22Rv1 (cell line): ENCODE measurements at regions not wholly inside any gene's neighbourhood (a gene's known extent, or its start where the extent isn't known, plus 50 kb on each side); places are given as distances from the start of the nearest gene placed in this dataset.
A peak's percentile ranks its signal among the peaks of the same experiment; 100 is the strongest.

ENCODE experiments used
- H3K27ac ChIP-seq: fragments of 450-650 bp; 2 replicates; pipeline ENCODE4 v1.5.1; 2017
- ZFX ChIP-seq: fragments of 450-650 bp; IDR thresholded peaks from 2 replicates; pipeline ENCODE4 v1.6.1; 2017; ENCODE audit warnings: antibody characterized with exemption, borderline replicate concordance
- TF ChIP-seq, protein P1 (sequence below): fragments of 450-650 bp; IDR thresholded peaks from 2 replicates; pipeline ENCODE4 v1.5.1; 2017; ENCODE audit warnings: mild to moderate bottlenecking

DNA sequence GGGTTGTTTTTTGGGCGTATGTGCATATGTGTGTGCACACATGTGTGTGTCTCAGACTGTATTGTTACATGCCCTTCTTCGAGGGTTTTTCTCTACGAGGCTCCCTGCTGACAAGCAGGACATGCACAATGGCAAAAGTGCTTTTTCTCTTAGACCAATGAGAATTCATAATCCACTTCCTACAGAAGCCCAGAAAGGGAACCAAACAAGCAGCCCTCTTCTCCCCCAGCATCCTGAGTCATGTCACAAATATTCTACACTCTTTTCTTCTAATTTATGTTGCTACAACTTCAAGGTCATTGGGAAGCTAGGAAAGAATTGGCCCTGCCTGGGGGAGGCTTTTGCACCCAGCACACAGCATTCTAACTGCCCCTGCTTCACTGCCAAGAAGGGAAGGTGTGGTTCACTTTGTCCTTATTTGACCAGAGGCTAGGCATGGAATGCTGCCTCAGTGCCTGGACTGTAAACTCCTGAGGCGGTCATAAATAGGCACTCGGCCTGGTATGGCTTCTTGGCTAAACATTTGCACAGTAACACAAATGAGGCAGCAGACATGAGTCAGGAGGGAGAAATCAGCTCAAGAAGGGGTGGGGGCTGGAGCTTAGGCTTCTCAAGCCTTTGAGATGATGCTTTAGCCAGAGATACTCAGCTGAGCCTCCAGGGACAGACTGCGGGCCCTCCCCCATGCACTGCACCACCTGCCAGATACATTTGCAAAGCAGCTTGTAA is 92.7 kb upstream of the KLF7 start:
- TF ChIP-seq ZFX = no peak
- TF ChIP-seq, protein P1, sequence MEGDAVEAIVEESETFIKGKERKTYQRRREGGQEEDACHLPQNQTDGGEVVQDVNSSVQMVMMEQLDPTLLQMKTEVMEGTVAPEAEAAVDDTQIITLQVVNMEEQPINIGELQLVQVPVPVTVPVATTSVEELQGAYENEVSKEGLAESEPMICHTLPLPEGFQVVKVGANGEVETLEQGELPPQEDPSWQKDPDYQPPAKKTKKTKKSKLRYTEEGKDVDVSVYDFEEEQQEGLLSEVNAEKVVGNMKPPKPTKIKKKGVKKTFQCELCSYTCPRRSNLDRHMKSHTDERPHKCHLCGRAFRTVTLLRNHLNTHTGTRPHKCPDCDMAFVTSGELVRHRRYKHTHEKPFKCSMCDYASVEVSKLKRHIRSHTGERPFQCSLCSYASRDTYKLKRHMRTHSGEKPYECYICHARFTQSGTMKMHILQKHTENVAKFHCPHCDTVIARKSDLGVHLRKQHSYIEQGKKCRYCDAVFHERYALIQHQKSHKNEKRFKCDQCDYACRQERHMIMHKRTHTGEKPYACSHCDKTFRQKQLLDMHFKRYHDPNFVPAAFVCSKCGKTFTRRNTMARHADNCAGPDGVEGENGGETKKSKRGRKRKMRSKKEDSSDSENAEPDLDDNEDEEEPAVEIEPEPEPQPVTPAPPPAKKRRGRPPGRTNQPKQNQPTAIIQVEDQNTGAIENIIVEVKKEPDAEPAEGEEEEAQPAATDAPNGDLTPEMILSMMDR = 0 out of 2 replicates have a peak, but pooled peaks have one; percentile 4
- peak overlapping the region; percentile 91 for H3K27ac ChIP-seq

- TF ChIP-seq ZFX = no peak
- TF ChIP-seq, protein P1 = no peak
- H3K27ac ChIP-seq = peak overlapping the region; percentile 91
Observed at GRCh38 chr2:207260021-207260420, 94.3 kb upstream of the KLF7 start.

DNA sequence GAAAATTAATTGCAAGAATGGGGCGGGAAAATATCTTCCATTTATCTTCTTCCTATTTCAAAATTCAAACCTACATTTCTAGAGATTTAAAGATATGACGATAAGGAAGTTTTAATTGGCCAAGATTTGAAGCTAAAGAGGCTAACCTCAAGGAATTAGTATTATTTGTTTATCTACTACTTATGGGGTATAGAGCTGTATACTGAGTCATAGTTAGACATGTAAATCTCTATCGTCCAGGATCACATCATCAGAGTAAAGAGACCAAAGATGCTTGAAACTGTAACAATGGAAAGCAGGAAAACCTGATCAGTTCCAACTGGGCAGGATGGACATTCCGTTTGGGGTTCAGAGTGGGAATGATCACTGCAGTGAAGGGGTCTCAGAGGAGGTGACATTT is 95.2 kb upstream of the KLF7 start:
- no peak overlapping the region for H3K27ac ChIP-seq
- TF ChIP-seq, protein P1 = no peak
- TF ChIP-seq ZFX = no peak

- TF ChIP-seq ZFX = no peak
- TF ChIP-seq, protein P1 = no peak
- no peak overlapping the region for H3K27ac ChIP-seq
Observed at GRCh38 chr2:207264310-207264709, 98.6 kb upstream of the KLF7 start.

GRCh38 chr2:207265332-207265731 is 99.6 kb upstream of the KLF7 start:
- no peak for TF ChIP-seq ZFX
- TF ChIP-seq, protein P1 = no peak
- no peak overlapping the region for H3K27ac ChIP-seq

DNA sequence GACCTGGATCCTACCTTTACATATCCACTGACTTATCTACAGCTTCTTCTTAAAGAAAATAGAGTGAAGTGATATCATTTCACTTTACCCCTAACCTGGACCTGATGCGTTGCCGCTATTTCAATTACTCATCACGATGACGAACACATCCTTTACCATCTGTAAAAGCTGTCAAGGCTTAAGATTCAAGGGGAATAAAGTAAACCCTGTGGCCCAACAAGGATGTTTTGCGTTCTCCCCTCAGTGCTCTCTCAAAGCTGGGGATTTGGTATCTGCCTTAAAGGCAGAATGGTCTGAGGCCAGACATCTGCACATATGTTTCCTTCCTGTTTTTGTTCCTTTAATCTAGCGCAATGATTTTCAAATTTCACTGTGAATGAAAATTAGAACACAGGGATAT is 100.1 kb upstream of the KLF7 start:
- no peak for TF ChIP-seq ZFX
- TF ChIP-seq, protein P1 = no peak
- 0 out of 2 replicates have a peak overlapping the region, but pooled peaks have one; percentile 15 for H3K27ac ChIP-seq

DNA sequence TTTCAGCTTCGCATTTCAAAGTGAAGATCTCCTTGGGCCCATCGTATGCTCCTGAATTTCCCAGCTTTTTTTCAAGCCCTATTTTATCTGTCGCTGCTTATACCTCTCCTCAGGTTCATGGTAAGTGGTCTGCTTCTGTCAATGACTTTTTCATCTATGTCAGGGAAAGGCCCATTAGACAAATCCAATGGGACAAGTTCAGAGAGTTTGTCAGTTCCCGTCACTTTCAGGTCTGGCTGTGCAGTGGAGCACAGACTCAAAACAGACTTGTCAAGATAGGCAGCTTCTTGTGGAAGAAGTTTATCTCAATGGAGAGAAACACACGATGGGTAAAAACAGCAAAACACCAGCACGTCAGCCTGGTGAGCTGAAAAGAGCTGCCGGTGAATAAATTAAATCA is 100.9 kb upstream of the KLF7 start:
- H3K27ac ChIP-seq = no peak overlapping the region

More for the DNA sequence above, 100.9 kb upstream of the KLF7 start:
- TF ChIP-seq, protein P1 = no peak
